ENCODE measurements at regions not wholly inside any gene's neighbourhood (a gene's known extent, or its start where the extent isn't known, plus 50 kb on each side); places are given as distances from the start of the nearest gene placed in this dataset.

GRCh38 chr2:41026613-41027012 lies 574.7 kb upstream of the SLC8A1 start:
- CTCF ChIA-PET (ENCODE audit: unreplicated experiment) = no interaction called here
- Histone ChIP-seq H3K4me3 (ENCODE audit: low read depth, low read length, poor library complexity, severe bottlenecking) (no peak overlapping the region), H4K20me1 (ENCODE audit: insufficient read depth, low read length) (no peaks in the 10 kb centered on the region), H2AFZ (ENCODE audit: low read length) (no peak overlapping the region), H3K9me2 (ENCODE audit: insufficient read depth, low read length) (no peaks in the 10 kb centered on the region), H3K27ac (ENCODE audit: low read depth, low read length, poor library complexity, severe bottlenecking) (no peak overlapping the region), H3K9me3 (ENCODE audit: low read length) (no peaks in the 10 kb centered on the region), H3K4me1 (ENCODE audit: insufficient read depth, low read length, poor library complexity, severe bottlenecking) (no peaks in the 10 kb centered on the region), H3K36me3 (ENCODE audit: insufficient read depth, low read length) (no peaks in the 10 kb centered on the region), H3K4me2 (ENCODE audit: low read length) (no peak overlapping the region), H3K79me2 (ENCODE audit: insufficient read depth, low read depth, low read length) (no peaks in the 10 kb centered on the region)
- TF ChIP-seq CTCF (conservative IDR thresholded peaks at IDR 0.05; ENCODE audit: low read length) (no peak), EZH2phosphoT487 (IDR thresholded peaks at IDR 0.05; ENCODE audit: borderline replicate concordance, low read depth, low read length) (no peak)
- POLR2A ChIA-PET = interaction anchor here (0.6 kb wide), 1 partner anchor 27 kb away, joined by 3 read pairs; no protein-coding TSS in a partner anchor
- BruUV-seq (replicated peaks) = no TSS peak
- intact Hi-C loops (cut with micrococcal nuclease; ENCODE audit: unreplicated experiment) = no loop called here
- no peak for DNase-seq (ENCODE audit: low spot score)

GRCh38 chr2:41027095-41027494 lies 575.2 kb upstream of the SLC8A1 start:
- Histone ChIP-seq H3K4me2 (ENCODE audit: low read length) (no peak overlapping the region), H3K27ac (ENCODE audit: low read depth, low read length, poor library complexity, severe bottlenecking) (no peak overlapping the region), H3K4me1 (ENCODE audit: insufficient read depth, low read length, poor library complexity, severe bottlenecking) (no peaks in the 10 kb centered on the region), H3K4me3 (ENCODE audit: low read depth, low read length, poor library complexity, severe bottlenecking) (no peak overlapping the region), H2AFZ (ENCODE audit: low read length) (no peak overlapping the region), H3K79me2 (ENCODE audit: insufficient read depth, low read depth, low read length) (no peaks in the 10 kb centered on the region), H3K36me3 (ENCODE audit: insufficient read depth, low read length) (no peaks in the 10 kb centered on the region), H3K9me2 (ENCODE audit: insufficient read depth, low read length) (no peaks in the 10 kb centered on the region), H4K20me1 (ENCODE audit: insufficient read depth, low read length) (no peaks in the 10 kb centered on the region), H3K9me3 (ENCODE audit: low read length) (no peaks in the 10 kb centered on the region)
- DNase-seq (ENCODE audit: low spot score) = no peak
- BruUV-seq (replicated peaks) = no TSS peak
- no peak for TF ChIP-seq CTCF (conservative IDR thresholded peaks at IDR 0.05; ENCODE audit: low read length)
- TF ChIP-seq EZH2phosphoT487 (IDR thresholded peaks at IDR 0.05; ENCODE audit: borderline replicate concordance, low read depth, low read length) = no peak
- POLR2A ChIA-PET = no interaction called here
- CTCF ChIA-PET (ENCODE audit: unreplicated experiment) = no interaction called here
- intact Hi-C loops (cut with micrococcal nuclease; ENCODE audit: unreplicated experiment) = no loop called here

- ChIA-PET POLR2A (interaction anchor here (0.7 kb wide), 1 partner anchor 1653 kb away, joined by 3 read pairs; no protein-coding TSS in a partner anchor), CTCF (ENCODE audit: unreplicated experiment) (no interaction called here)
- no TSS peak for BruUV-seq (replicated peaks)
- TF ChIP-seq CTCF (conservative IDR thresholded peaks at IDR 0.05; ENCODE audit: low read length) (no peak), EZH2phosphoT487 (IDR thresholded peaks at IDR 0.05; ENCODE audit: borderline replicate concordance, low read depth, low read length) (no peak)
- H3K36me3 ChIP-seq (ENCODE audit: insufficient read depth, low read length) = no peaks in the 10 kb centered on the region
- no peak overlapping the region for H3K4me2 ChIP-seq (ENCODE audit: low read length)
- no peaks in the 10 kb centered on the region for H3K9me3 ChIP-seq (ENCODE audit: low read length)
- intact Hi-C loops (cut with micrococcal nuclease; ENCODE audit: unreplicated experiment) = no loop called here
- H3K4me1 ChIP-seq (ENCODE audit: insufficient read depth, low read length, poor library complexity, severe bottlenecking) = no peaks in the 10 kb centered on the region
- H4K20me1 ChIP-seq (ENCODE audit: insufficient read depth, low read length) = no peaks in the 10 kb centered on the region
- no peaks in the 10 kb centered on the region for H3K79me2 ChIP-seq (ENCODE audit: insufficient read depth, low read depth, low read length)
- H3K9me2 ChIP-seq (ENCODE audit: insufficient read depth, low read length) = no peaks in the 10 kb centered on the region
- H3K4me3 ChIP-seq (ENCODE audit: low read depth, low read length, poor library complexity, severe bottlenecking) = no peak overlapping the region
- no peak for DNase-seq (ENCODE audit: low spot score)
- no peak overlapping the region for H2AFZ ChIP-seq (ENCODE audit: low read length)
- no peak overlapping the region for H3K27ac ChIP-seq (ENCODE audit: low read depth, low read length, poor library complexity, severe bottlenecking)
These were observed 579.4 kb upstream of the SLC8A1 start for GRCh38 chr2:41031282-41031681.
